ENCODE measurements at regions not wholly inside any gene's neighbourhood (a gene's known extent, or its start where the extent isn't known, plus 50 kb on each side); places are given as distances from the start of the nearest gene placed in this dataset.

DNA sequence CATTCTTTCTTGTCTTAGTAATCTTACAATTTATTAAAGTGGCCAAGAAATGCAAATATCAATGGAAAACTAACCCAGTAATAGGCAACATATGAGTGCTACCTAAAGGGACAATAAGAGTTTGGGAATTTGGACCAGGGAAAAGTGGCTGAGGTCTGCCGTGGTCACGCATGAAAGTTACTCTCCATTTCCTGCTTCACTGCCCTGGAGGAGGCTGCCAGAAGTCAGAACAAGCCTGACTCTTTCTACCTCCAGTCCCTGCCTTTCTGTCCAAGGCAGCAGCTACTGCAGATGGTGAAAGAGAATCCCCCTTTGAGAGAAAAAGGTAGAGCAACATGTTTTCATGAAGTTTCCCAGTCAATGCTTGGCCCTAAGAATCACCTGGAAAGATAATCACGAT lies 201.1 kb upstream of the ARGLU1 start:
- ATAC-seq: no peak

DNA sequence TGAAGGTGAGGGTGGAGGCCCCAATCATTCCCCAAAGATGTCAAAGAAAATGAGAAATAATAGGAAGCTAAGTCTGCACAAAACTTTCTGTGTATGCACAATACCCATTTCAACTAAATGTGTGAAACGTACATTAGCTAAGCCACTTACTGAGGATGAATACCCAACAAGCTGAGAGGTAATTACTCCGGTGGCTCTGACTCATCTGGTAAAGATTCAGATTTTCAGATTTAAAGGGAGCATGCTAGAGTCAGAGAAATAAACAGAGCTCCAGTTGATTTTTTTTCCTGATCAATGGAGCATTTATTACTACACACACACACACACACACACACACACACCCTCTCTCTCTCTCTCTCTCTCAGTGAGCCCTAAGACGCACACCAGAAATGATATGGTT lies 194.8 kb upstream of the ARGLU1 start:
- no peak for ATAC-seq

DNA sequence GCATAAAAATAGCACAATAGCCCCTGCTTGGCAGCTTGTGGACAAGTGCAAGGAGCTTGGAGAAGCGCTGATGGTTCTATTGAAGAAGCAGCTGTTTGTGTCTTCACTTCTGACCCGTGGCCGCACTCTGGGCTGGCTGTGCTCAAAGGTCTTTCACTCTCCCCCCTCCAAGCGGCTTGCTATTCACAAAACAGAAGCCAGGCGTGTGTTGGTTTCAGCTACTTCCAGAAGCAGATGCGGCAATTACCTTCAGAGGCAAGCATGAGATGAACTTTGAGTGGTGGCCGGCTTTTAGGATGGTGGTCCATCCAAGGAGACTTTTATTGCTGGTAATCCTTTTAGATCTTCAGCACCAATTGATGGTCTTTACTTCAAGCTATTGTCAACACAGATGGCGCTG lies 188.5 kb upstream of the ARGLU1 start:
- ATAC-seq: no peak

DNA sequence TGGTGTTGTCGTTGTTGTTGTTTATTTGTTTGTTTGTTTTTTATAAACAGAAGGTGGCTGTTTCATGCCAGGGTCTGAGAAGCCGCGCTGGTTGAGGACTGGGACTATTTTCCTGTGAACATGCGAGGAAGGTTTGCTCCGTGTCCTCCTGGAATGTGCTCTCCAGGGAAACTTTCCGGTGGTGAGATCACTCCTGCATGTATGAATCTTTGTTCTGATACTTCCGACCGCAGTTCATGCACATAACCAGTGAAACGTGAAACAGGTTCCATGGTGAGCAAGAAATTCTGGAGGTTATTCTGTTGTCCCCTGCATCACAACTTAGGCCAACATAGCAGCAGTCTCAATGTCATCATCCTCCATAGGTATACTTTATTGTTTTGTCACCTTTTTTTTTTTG lies 187.6 kb upstream of the ARGLU1 start:
- ATAC-seq: no peak

DNA sequence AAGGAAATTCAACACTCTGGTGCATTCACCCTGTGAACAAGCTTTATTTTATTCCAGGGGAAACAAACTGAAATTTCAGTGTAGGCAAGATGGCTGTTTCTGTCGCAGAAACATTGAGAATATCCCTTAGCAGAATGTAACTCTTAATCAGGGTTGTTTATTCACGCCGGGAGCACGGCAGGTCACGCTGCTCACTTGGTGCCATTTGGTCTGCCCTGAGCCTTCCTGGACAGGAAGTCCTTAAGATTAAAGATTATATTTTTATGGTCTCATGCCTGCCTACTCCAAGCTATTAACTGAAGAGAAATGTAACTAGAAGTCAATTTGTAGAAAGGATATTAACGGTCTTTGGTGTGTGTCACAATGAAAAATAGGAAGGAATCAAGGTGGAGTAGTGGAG lies 185.3 kb upstream of the ARGLU1 start:
- ATAC-seq: no peak

DNA sequence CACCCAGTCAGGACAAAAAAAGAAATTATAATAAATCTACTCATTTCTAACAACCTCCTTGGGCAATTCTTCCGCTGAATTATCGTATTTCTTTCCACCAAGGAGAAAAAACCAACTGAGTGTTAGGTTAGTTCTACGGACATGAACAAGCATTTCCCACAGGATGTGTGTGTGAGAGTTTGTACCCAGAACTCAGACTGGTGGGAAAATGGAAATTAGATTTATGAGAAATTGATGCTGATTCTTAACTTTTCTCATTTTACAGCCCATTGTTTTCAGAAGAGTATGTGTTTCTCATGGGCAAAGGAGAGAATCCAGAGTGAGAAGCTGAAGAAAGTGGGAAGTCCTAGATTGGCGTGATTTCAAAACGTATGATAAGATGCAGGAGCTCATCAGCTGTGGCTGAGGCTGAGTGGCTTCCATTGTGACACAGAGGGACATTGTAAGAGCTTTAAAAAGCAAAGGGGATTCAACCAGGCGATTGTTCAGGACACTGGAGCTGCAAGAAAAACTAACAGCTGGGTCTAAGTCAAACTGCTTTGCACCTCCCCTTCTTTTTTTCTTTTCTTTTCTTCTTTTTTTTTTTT lies 184.7 kb upstream of the ARGLU1 start:
- no peak for ATAC-seq

DNA sequence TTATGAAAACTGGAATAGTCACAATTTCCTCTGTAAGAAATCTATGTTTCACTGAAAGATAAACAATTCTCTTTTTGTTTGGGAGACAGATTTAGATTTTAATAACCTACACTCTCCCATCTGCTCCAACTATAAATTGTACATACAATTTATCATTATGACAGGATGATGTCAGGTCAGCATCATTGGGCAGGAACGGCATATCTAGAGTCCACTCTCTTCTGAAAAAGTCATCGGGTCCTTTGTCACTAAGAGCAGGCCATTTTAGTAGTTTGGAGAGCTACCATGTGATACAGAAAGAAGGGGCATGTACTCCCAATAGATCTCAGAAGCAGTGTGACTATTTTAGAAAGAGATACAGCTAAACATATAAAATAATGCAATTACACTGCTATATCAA lies 180.8 kb upstream of the ARGLU1 start:
- no peak for ATAC-seq

DNA sequence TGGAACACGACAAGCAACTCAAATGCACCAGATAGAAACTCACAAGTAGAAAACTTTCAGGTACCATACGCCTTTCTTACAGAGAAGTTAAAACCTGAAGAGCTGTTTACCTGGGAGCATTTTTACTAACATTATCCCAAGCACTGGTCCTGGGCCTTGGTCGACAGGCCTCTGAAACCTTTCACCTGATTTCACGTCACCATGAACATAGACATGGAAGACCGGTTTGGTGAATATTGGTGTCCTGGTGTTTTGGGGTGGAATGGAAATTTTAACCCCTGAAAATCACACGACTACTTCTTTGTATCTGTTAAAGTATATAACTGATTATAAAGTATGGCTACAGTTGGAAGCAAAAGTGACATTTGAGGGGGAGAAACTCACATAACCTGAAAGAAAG lies 176.6 kb upstream of the ARGLU1 start:
- no peak for ATAC-seq

DNA sequence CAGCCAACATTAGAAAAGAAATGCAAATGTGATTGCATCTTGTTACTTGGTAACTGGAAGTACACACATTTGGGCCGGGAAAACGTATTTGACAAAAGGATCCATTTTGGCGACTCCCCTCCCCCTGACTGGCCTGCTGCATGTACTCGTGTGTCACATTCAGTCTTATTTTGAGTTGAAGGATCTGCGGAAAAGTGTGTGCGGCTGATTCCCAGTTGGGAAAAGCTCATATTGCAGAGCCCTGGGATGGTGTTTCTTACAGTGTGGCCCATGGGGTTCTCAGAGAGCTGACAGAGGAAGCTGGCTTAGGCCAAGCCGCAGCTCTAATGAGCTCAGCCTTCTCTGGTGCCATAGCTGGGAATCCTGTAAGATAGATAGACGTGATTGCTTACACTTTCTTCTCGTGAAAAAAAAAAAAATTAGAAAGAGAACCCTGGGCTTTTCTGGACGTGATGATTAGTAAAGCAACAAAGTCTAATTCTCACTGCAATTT lies 170.3 kb upstream of the ARGLU1 start:
- no peak for ATAC-seq

DNA sequence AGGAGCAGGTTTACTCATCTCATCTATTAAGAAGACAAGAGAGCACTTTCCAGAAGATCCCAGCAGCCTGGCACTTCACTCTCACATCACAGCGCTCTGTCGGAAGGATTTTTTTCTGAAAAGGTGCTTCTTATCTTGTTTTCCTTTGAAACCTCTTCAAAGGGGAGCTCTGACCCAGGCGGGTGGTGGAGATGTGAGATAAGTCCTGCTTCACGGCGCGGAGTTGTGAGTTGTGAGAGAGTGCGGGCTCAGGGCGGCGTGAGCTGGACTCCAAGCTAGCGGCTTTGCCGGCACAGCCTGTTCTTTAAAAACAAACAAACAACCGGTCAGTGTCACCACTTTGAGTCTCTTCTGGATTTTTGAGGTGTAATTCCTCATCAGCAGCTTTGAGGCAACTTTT lies 169.0 kb upstream of the ARGLU1 start:
- ATAC-seq: no peak

DNA sequence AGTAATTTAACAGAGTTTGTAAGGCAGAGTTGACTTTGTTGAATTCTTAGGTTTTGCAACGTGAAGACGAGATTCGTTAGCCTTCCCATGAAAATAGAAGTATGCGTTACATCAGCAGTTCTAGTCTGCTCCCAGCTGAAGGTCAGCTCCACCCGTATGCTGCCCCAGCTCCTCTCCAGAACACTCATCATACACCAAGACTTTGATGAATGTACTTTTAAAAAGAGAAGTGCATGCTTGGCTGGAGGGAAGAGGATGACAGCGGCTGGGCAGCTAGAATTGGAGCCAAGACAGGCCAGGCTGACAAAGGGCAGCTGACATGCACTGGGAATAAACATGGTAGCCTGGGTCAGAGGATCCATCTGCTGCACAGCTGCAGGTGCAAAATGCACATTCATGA lies 166.3 kb upstream of the ARGLU1 start:
- no peak for ATAC-seq

DNA sequence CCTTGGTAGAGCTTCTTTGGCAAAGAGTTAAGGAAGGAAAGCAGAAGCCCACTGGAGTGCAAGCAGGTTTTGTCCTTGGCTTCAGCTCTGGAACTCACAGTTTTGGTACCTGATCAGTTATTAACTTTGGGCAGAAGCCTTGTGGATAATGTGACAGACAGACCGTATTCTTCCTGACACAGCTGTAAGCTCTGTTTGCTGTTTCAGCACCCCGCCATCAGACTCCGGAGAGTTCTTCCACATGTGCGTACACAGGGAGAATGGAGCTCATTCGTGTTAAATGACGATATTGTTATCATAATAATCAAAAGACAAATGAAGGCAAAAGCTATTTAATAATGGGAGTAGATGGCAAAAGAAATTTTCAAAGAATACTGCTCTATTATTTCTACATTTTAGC lies 155.1 kb upstream of the ARGLU1 start:
- no peak for ATAC-seq

DNA sequence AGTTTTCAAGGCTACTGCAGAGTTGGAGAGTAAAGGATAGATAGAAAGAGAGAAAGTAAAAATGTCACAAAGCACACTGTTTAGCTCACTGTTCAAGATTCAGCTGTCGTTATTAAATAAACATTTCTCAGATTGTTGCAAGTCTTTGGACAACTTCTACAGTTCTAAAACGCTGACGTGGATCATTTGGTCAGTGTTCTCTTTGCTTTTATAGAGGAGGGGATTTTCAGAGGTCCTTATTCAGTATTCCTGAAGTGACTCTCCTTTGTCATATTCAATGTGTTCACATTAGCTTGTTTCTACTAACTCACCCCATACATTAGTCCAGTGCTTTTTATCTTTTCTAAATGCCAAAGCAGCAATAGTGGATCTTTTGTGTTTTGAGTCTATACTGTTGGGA lies 154.7 kb upstream of the ARGLU1 start:
- ATAC-seq: no peak

DNA sequence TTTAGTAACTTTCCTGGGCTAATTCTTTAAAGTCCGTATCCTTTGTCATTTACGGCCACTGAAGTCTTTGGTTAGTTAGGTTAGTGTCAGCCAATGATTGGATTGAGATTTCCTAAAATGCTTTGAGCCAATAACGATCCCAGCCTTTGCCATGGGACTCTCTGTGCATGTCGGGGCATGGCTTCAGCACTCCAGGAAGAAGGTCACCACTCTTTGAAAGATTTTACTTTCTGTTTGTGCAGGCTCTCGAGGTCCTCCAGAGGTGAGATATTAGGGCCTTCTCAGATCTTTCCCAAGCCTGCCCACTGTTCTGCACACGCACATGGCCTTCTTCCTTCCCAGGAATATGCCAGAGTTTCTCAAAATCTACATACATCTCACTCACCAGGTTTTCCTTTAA lies 153.7 kb upstream of the ARGLU1 start:
- ATAC-seq: no peak

DNA sequence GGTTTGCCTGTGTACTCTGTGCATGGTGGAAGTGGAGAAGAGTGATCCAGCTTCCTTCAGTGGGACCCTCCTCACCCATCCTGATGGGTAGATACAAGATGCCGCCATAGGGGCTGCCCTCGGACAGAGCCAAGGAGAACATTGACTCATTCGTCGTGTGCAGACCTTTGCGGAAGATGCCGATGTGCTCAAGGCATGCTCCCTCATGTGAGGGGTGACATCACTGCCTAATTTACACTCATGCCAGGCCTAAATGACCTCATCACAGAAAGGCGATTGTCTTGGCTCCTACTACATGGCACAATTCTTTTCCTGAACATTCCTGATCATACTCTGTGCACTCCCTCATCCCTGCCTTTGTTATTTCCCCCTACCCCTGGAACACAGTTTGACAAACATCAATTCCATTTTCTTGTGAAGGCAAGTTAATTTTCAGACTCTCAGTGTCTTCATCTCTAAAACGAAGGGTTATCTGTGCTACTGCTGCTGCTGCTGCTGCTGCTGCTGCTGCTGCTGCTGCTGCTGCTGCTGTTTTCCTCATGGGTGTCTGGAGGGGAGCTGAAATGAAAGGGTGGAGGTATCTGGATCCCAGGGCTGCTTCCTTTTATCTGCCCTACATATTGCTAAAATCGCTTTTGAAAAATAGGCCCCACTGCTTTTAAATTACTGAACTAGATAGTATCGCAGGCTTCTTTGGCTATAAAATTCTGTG lies 146.5 kb upstream of the ARGLU1 start:
- ATAC-seq: no peak

DNA sequence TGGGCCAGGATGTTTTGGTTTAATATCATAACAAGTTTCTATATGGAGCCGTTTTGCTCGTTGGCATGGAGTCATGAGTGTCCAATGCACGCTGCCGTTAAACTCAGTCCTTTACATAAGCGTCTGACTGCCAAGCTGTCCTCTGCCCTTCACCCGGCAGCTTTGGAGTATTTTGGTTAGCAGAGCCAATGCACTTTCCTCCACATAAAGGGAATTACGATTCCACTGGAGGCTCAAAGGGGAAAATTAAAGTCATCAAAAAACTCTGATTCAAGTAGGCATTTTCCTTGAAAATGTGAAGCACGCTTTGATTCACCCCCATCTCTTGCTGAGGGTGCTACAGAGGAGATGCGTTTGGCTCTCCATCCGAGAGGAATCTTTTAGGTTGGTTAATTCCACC lies 144.4 kb upstream of the ARGLU1 start:
- ATAC-seq: no peak

DNA sequence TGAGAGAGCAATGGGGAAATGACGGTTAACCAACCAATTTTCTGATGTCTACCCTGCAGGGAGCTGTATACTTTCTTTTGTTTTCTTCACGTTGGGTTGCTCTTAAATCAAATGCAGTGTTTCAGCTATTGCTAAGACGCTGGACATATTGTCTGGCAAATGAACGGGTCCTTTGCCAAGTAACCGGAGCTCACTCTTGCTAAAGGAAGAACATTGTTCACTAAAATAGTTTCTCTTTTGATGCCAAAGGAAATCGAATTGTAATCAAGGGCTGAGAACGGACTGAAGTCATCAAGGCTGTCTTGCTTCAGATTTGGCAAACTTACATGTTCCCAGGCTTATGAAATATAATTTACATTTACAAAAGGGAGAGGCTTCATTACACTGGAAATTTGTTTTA lies 142.3 kb upstream of the ARGLU1 start:
- no peak for ATAC-seq

DNA sequence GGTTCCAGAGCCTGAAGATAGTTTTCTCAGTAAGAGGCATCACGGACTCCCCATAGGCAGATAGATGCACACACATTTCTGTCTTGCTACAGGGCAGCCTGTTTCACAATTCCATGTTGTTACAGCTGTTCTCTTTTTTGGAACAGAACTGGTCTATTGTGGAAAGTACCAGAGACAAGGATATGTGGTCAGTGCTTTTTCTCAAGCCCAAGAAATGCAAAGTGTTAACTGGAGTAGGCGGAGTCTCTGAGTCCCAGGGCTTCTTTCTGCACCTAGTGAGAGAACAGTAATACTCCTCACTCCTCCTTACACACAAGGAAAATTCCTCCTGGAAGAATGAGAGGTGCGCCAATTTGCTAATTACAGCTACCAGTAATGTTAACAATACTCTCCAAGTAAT lies 141.6 kb upstream of the ARGLU1 start:
- ATAC-seq: no peak

DNA sequence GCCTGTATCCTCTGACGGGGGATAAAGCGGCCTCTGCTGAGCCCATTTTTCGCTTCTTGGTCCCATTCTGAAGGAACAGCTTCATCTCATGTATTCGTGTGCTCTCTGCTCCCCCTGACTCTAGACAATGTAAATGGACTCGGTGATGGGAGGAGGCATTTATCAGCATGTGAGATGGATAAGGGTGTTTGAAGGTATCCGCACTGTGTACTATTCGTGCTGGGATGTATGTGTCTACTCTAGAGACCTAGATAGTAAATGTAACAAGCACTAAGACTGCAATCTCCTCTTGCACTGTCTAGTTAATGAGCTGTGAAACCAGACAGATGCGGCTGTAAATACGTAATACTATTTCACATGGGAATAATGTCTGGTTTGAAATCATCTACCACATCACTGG lies 134.6 kb upstream of the ARGLU1 start:
- ATAC-seq: no peak

DNA sequence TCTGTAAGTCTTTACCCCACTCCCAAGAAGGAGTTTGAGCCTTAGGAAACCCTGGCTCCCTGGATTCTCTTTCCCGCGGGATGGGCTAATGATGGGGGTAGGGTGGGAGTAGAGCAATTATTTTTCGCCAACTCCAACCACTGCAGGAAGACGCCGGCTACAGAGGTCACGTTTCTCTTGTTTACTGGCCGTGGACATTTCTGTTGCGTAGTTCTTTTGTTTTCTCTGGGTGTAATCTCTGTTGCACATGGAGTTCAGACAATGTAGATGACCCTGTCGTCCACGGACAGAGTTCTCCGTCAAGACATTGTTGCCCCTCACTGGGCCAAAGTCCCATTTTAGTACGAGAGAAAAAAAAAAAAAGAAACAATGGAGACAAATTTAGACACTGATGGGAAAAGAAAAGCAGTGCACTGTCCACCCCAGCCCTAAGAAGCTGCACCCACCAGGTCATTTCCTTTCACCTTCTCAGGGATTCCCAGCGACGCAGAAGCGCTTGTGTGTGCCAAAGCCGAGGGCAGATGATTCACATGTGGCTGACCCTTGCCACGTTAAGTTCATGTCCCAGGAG lies 133.9 kb upstream of the ARGLU1 start:
- ATAC-seq: no peak

DNA sequence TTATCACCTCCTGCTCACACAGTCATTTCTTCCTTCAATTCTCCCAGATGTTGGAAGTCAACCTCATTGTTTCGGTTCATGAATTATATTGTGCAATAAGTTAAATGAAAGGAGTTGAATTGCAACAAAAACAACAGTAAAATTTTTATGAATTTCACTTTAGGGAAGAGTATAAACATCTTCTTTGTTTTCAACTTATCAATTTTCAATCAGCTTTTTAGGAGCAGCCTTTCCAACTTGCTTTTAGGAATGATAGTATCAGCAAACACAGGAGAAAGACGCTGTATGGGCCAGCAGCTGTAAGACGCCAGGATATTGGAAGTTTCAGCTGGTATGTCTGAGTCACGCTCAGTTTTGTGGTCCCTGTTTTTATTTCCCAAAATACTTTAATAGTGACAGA lies 132.5 kb upstream of the ARGLU1 start:
- ATAC-seq: no peak

DNA sequence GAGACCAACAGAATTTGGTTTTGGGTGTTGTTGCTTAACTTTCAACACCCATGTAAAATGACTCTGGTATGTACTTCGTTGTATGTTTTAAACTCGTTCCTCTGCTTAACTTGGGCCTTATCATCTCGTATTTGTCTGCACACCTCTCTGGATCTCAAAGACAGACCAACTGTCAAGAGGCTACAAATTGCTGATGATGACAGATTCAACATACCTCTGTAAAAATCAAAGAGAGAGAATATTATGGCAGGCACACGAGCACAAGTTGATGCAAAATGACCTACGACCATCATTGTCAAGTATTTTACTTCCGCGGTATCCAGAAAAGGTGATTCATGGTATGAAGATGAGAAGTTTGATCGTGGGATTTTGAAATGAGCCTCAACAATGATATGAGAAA lies 132.1 kb upstream of the ARGLU1 start:
- ATAC-seq: no peak

DNA sequence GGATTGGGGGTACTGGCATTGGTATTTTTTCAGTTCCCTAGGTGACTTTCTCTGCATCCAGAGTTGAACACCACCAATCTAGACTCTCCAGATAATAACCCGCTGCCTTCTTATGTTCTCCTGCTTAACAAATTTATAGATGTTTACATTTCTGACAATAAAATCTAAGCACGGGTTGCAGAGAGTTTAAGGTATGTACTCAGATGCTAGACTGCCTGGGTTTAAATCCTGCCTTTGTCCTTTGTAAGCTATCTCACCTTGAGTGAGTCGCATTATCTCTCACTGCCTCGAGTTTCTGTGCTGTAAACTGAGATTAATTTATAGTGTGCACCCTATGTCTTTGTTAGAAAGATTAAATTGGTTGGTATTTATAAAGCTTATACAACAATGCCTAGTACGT lies 131.4 kb upstream of the ARGLU1 start:
- ATAC-seq: no peak

DNA sequence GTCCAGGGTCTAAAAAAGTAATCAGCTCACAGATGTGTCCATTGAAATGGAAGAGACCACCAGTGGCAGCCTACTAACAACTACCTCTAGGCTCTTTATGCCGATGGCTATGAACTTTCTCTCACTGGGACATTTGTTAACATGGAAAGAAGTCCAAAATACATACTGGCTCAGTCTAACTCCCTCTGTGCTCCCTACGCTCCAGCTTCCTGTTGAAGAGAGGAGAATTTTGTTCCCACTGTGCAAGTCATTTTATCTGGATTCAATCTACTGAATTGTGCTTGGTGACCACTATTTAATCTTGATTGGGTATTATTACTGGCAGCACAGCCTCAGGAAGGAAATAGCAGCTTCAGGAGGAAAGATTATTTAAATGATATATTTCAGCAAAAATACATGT lies 128.8 kb upstream of the ARGLU1 start:
- no peak for ATAC-seq

DNA sequence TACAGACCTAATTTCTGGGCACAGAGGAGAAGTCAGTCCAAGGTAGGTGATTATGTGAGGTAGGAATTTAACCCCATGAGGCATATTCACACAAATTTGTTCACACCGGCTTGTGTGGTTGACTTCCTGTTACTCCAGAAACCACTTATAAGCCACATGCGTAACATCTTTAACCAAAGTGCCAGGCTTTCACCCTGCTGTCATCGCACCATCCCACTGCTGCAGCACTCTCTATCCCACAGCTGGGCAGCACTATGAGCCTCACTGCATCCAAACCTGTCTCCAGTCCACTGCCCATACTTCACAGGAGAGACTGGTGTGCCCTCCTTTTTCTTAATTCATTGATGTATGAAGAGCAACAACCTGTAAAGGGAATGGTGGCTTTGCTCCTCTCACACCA lies 128.2 kb upstream of the ARGLU1 start:
- no peak for ATAC-seq

Measured in esophagus mucosa (tissue), 1 donor.